HG02678 (cell line): ENCODE measurements at regions not wholly inside any gene's neighbourhood (a gene's known extent, or its start where the extent isn't known, plus 50 kb on each side); places are given as distances from the start of the nearest gene placed in this dataset.
A peak's percentile ranks its signal among the peaks of the same experiment; 100 is the strongest.

Experiments used
- ATAC-seq: cut with Tn5 transposase; IDR thresholded peaks from one replicate; pipeline ENCODE4 v1.9.1; 2021; ENCODE audit warnings: mild to moderate bottlenecking, moderate library complexity; ENCODE audit not compliant: unreplicated experiment

GRCh38 chr6:23448281-23448680 is 677.7 kb upstream of the NRSN1 start:
- ATAC-seq: no peak

- no peak for ATAC-seq
These were observed 671.7 kb upstream of the NRSN1 start for GRCh38 chr6:23454080-23454976.

- no peak for ATAC-seq
These were observed 670.3 kb upstream of the NRSN1 start for GRCh38 chr6:23455754-23456153.

GRCh38 chr6:23456396-23456795 is 669.6 kb upstream of the NRSN1 start:
- no peak for ATAC-seq

GRCh38 chr6:23457321-23457720 is 668.7 kb upstream of the NRSN1 start:
- no peak for ATAC-seq

GRCh38 chr6:23465912-23466311 is 660.1 kb upstream of the NRSN1 start:
- ATAC-seq: no peak

GRCh38 chr6:23477586-23477985 is 648.4 kb upstream of the NRSN1 start:
- ATAC-seq: no peak

GRCh38 chr6:23478312-23478711 is 647.7 kb upstream of the NRSN1 start:
- ATAC-seq: no peak

GRCh38 chr6:23483896-23484295 is 642.1 kb upstream of the NRSN1 start:
- ATAC-seq: no peak

GRCh38 chr6:23494367-23494766 is 631.6 kb upstream of the NRSN1 start:
- ATAC-seq: no peak

GRCh38 chr6:23498013-23498412 is 628.0 kb upstream of the NRSN1 start:
- ATAC-seq: no peak

- no peak for ATAC-seq
These were observed 626.5 kb upstream of the NRSN1 start for GRCh38 chr6:23499549-23499948.

GRCh38 chr6:23503173-23503572 is 622.8 kb upstream of the NRSN1 start:
- ATAC-seq: peak; percentile 44

- no peak for ATAC-seq
These were observed 621.0 kb upstream of the NRSN1 start for GRCh38 chr6:23505026-23505425.

GRCh38 chr6:23510778-23511510 is 615.1 kb upstream of the NRSN1 start:
- ATAC-seq: no peak

- no peak for ATAC-seq
These were observed 614.2 kb upstream of the NRSN1 start for GRCh38 chr6:23511817-23512216.

GRCh38 chr6:23518294-23518693 is 607.7 kb upstream of the NRSN1 start:
- ATAC-seq: no peak

- ATAC-seq: no peak
These were observed 603.0 kb upstream of the NRSN1 start for GRCh38 chr6:23522792-23523547.

GRCh38 chr6:23523771-23524170 is 602.2 kb upstream of the NRSN1 start:
- no peak for ATAC-seq

- no peak for ATAC-seq
These were observed 601.5 kb upstream of the NRSN1 start for GRCh38 chr6:23524548-23524947.

GRCh38 chr6:23526526-23526925 is 599.5 kb upstream of the NRSN1 start:
- no peak for ATAC-seq
